Peyer's patch (tissue), 4 donors: ENCODE measurements at regions not wholly inside any gene's neighbourhood (a gene's known extent, or its start where the extent isn't known, plus 50 kb on each side); places are given as distances from the start of the nearest gene placed in this dataset.

Source experiments
- POLR2A ChIP-seq, 2 donors: fragments of 450-650 bp; IDR thresholded peaks; one replicate each; pipeline ENCODE4 v1.5.1; 2017; ENCODE audit warnings: antibody characterized with exemption in 2 of 2, mild to moderate bottlenecking in 2 of 2, moderate library complexity in 2 of 2
- TF ChIP-seq, protein P1 (sequence below), 6 experiments: fragments of 450-650 bp in 4 of 6; fragments of 200-600 bp in 2 of 6; sonication (generic) in 1 of 6; IDR thresholded peaks; one replicate each; pipeline ENCODE4 v1.5.1; 2017 to 2019; ENCODE audit warnings: antibody characterized with exemption in 6 of 6, mild to moderate bottlenecking in 3 of 6, moderate library complexity in 1 of 6

DNA sequence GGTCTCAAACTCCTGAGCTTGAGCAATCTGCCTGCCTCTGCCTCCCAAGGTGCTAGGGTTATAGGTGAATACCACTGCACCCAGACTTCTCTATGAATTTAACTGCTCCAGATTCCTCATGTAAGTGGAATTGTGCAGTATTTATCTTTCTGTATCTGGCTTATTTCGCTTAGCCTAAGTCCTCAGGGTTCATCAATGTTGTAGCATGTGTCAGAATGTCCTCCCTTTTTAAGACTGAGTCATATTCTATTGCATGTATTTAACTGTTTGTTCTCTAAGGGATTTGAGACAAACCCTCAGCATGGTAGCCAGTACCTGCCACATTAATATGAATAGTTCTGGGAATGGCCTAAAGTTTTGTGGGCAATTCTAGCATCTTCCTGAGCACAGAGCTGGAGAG, 53.9 kb upstream of the TUT7 start:
- TF ChIP-seq, protein P1, sequence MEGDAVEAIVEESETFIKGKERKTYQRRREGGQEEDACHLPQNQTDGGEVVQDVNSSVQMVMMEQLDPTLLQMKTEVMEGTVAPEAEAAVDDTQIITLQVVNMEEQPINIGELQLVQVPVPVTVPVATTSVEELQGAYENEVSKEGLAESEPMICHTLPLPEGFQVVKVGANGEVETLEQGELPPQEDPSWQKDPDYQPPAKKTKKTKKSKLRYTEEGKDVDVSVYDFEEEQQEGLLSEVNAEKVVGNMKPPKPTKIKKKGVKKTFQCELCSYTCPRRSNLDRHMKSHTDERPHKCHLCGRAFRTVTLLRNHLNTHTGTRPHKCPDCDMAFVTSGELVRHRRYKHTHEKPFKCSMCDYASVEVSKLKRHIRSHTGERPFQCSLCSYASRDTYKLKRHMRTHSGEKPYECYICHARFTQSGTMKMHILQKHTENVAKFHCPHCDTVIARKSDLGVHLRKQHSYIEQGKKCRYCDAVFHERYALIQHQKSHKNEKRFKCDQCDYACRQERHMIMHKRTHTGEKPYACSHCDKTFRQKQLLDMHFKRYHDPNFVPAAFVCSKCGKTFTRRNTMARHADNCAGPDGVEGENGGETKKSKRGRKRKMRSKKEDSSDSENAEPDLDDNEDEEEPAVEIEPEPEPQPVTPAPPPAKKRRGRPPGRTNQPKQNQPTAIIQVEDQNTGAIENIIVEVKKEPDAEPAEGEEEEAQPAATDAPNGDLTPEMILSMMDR (IDR thresholded peaks at IDR 0.05): no peak
- no peak for TF ChIP-seq POLR2A (IDR thresholded peaks at IDR 0.05)
